PC-3 (cell line): ENCODE measurements at regions not wholly inside any gene's neighbourhood (a gene's known extent, or its start where the extent isn't known, plus 50 kb on each side); places are given as distances from the start of the nearest gene placed in this dataset.

Experiments used
- ATAC-seq: fragments of 200-7000 bp; cut with Tn5 transposase; 2 replicates; pipeline ENCODE4 v1.9.1; 2020; ENCODE audit warnings: mild to moderate bottlenecking, moderate library complexity
- BruUV-seq: library from RNA; stranded (reverse); fragments of 400-500 nt; replicated peaks from 2 replicates; lab custom pipeline; 2021; lab: Mats Ljungman, UMichigan
- CTCF ChIA-PET: fragments of 300-600 bp; sonication (Branson Sonifier 250); formaldehyde crosslinking; loops from one replicate; lab custom pipeline; 2022; ENCODE audit warnings: antibody characterized with exemption; lab: Charles Lee
- POLR2A ChIA-PET: fragments of 300-600 bp; sonication (Branson Sonifier 250); formaldehyde crosslinking; loops from one replicate; lab custom pipeline; 2022; ENCODE audit warnings: antibody characterized with exemption; ENCODE audit not compliant: unreplicated experiment; lab: Charles Lee
- DNase-seq: peaks from one replicate; pipeline ENCODE4 v3.0.0-alpha.2; 2015
- H2AFZ ChIP-seq: fragments of 300-600 bp; sonication (generic); 2 replicates; pipeline ENCODE4 v1.6.0; 2016; ENCODE audit warnings: antibody characterized with exemption, low read length
- H3F3A ChIP-seq: fragments of 300-600 bp; sonication (generic); one replicate; pipeline ENCODE4 v1.6.0; 2017; ENCODE audit warnings: antibody characterized with exemption, low read length, control low read depth, mild to moderate bottlenecking; ENCODE audit not compliant: unreplicated experiment
- H3K27ac ChIP-seq: fragments of 300-600 bp; sonication (generic); 2 replicates; pipeline ENCODE4 v1.5.1; 2016; ENCODE audit warnings: mild to moderate bottlenecking, low read length
- H3K27me3 ChIP-seq: fragments of 300-600 bp; sonication (generic); 2 replicates; pipeline ENCODE4 v1.6.1; 2016; ENCODE audit warnings: low read length, mixed read lengths
- H3K36me3 ChIP-seq: fragments of 300-600 bp; sonication (generic); 2 replicates; pipeline ENCODE4 v1.6.1; 2016; ENCODE audit warnings: low read depth, mixed run types, low read length, mixed read lengths
- H3K4me1 ChIP-seq: fragments of 300-600 bp; sonication (generic); 2 replicates; pipeline ENCODE4 v1.5.1; 2016; ENCODE audit warnings: low read length; ENCODE audit not compliant: insufficient read depth
- H3K4me2 ChIP-seq: fragments of 300-600 bp; sonication (generic); 2 replicates; pipeline ENCODE4 v1.6.0; 2016; ENCODE audit warnings: low read length
- H3K4me3 ChIP-seq: fragments of 300-600 bp; sonication (generic); 2 replicates; pipeline ENCODE4 v1.5.1; 2016; ENCODE audit warnings: mild to moderate bottlenecking, low read length, mixed read lengths
- H3K79me2 ChIP-seq: fragments of 300-600 bp; sonication (generic); 2 replicates; pipeline ENCODE4 v1.6.1; 2017; ENCODE audit warnings: low read length, mixed read lengths
- H3K9ac ChIP-seq: fragments of 300-600 bp; sonication (generic); 2 replicates; pipeline ENCODE4 v1.6.0; 2016; ENCODE audit warnings: mild to moderate bottlenecking, low read length
- H3K9me2 ChIP-seq: fragments of 300-600 bp; sonication (generic); replicated peaks from 2 replicates; pipeline ENCODE4 v1.6.1; 2016; ENCODE audit warnings: mixed run types, low read length, mixed read lengths
- H3K9me3 ChIP-seq: fragments of 300-600 bp; sonication (generic); 2 replicates; pipeline ENCODE4 v1.6.1; 2016; ENCODE audit warnings: low read length, mixed read lengths
- H4K20me1 ChIP-seq: fragments of 300-600 bp; sonication (generic); 2 replicates; pipeline ENCODE4 v1.6.1; 2016; ENCODE audit warnings: low read length, mixed read lengths
- CTCF ChIP-seq: fragments of 300-600 bp; sonication (generic); conservative IDR thresholded peaks from 2 replicates; pipeline ENCODE4 v1.5.1; 2017; ENCODE audit warnings: antibody characterized with exemption, low read depth, mild to moderate bottlenecking, low read length
- EZH2 ChIP-seq: fragments of 300-600 bp; sonication (generic); IDR thresholded peaks from one replicate; pipeline ENCODE4 v1.6.1; 2017; ENCODE audit warnings: antibody characterized with exemption, mild to moderate bottlenecking, low read length; ENCODE audit not compliant: unreplicated experiment
- EZH2phosphoT487 ChIP-seq: fragments of 300-600 bp; sonication (generic); IDR thresholded peaks from 2 replicates; pipeline ENCODE4 v1.6.1; 2018; ENCODE audit warnings: mild to moderate bottlenecking, antibody characterized with exemption, low read length, borderline replicate concordance
- intact Hi-C: fragments of 100-400 bp; cut with micrococcal nuclease; formaldehyde crosslinking; loops from 2 replicates; pipeline ENCODE4 v1.9.0; 2023

GRCh38 chr5:10860645-10861422 lies 99.8 kb upstream of the DAP start:
- 0 out of 2 replicates have a peak overlapping the region, but pooled peaks have one; percentile 6 for H2AFZ ChIP-seq
- no peak for TF ChIP-seq EZH2phosphoT487
- TF ChIP-seq CTCF, result no peak
- no peak for TF ChIP-seq EZH2
- DNase-seq, result peak; percentile 72

GRCh38 chr5:10860196-10860543 lies 99.1 kb upstream of the DAP start:
- Histone ChIP-seq H3K9ac (no peak overlapping the region), H3K9me3 (no peaks in the 10 kb centered on the region), H3K4me2 (peak overlapping the region; percentile 18), H4K20me1 (no peaks in the 10 kb centered on the region), H3F3A (no peaks in the 10 kb centered on the region), H3K79me2 (no peaks in the 10 kb centered on the region), H3K4me1 (peaks cover 33% of the 10 kb centered on the region), H3K9me2 (no peaks in the 10 kb centered on the region), H3K27me3 (no peaks in the 10 kb centered on the region), H3K27ac (0 out of 2 replicates have a peak overlapping the region, but pooled peaks have one; percentile 3), H3K36me3 (no peaks in the 10 kb centered on the region), H3K4me3 (no peak overlapping the region), H2AFZ (no peak overlapping the region)
- DNase-seq (no peak), ATAC-seq (no peak)
- no peak for TF ChIP-seq CTCF
- TF ChIP-seq EZH2phosphoT487, result no peak
- TF ChIP-seq EZH2, result no peak
- POLR2A ChIA-PET, result no interaction called here
- CTCF ChIA-PET, result interaction anchor here (0.5 kb wide), 1 partner anchor 18 kb away, joined by 4 read pairs; no protein-coding TSS in a partner anchor
- intact Hi-C loops, result loop anchor here (5.0 kb wide), 2 partner anchors 187 to 247 kb away; no protein-coding TSS in a partner anchor
- BruUV-seq, result no TSS peak

More at GRCh38 chr5:10860645-10861422, 99.8 kb upstream of the DAP start:
- no peaks in the 10 kb centered on the region for H3F3A ChIP-seq
- peaks cover 33% of the 10 kb centered on the region for H3K4me1 ChIP-seq
- no TSS peak for BruUV-seq
- intact Hi-C loops, result loop anchor here (5.0 kb wide), 2 partner anchors 186 to 246 kb away; no protein-coding TSS in a partner anchor
- no peaks in the 10 kb centered on the region for H3K36me3 ChIP-seq
- H3K9ac ChIP-seq, result no peak overlapping the region
- no peaks in the 10 kb centered on the region for H3K27me3 ChIP-seq
- no peaks in the 10 kb centered on the region for H3K79me2 ChIP-seq
- no peaks in the 10 kb centered on the region for H3K9me3 ChIP-seq
- ATAC-seq, result peak; percentile 23; the same call in 1 of the 2 replicates
- H3K4me2 ChIP-seq, result peak overlapping the region; percentile 18
- H3K27ac ChIP-seq, result no peak overlapping the region
- H4K20me1 ChIP-seq, result no peaks in the 10 kb centered on the region
- POLR2A ChIA-PET, result interaction anchor here (0.5 to 0.7 kb wide), 2 partner anchors 104 to 153 kb away, joined by 3 to 4 read pairs; no protein-coding TSS in a partner anchor
- H3K9me2 ChIP-seq, result no peaks in the 10 kb centered on the region
- H3K4me3 ChIP-seq, result no peak overlapping the region
- CTCF ChIA-PET, result interaction anchor here (0.5 kb wide), 1 partner anchor 18 kb away, joined by 4 read pairs; no protein-coding TSS in a partner anchor
